ENCODE measurements at regions not wholly inside any gene's neighbourhood (a gene's known extent, or its start where the extent isn't known, plus 50 kb on each side); places are given as distances from the start of the nearest gene placed in this dataset.

- Histone ChIP-seq H3K9me2 (ENCODE audit: low read depth, low read length) (no peaks in the 10 kb centered on the region), H3K27ac (ENCODE audit: low read depth, low read length, poor library complexity, severe bottlenecking) (no peak overlapping the region), H2AFZ (ENCODE audit: low read length) (no peak overlapping the region), H3K4me2 (ENCODE audit: low read length) (no peak overlapping the region), H3K79me2 (ENCODE audit: insufficient read depth, low read length) (no peaks in the 10 kb centered on the region), H4K20me1 (ENCODE audit: insufficient read depth, low read length) (no peaks in the 10 kb centered on the region), H3K4me3 (ENCODE audit: low read depth, low read length, poor library complexity, severe bottlenecking) (no peak overlapping the region), H3K36me3 (ENCODE audit: insufficient read depth, low read length) (no peaks in the 10 kb centered on the region), H3F3A (ENCODE audit: insufficient read depth, low read length) (no peaks in the 10 kb centered on the region), H3K9ac (ENCODE audit: low read length) (no peak overlapping the region), H3K4me1 (ENCODE audit: insufficient read depth, low read length, severe bottlenecking) (no peaks in the 10 kb centered on the region), H3K27me3 (ENCODE audit: insufficient read depth, low read length) (no peaks in the 10 kb centered on the region), H3K9me3 (ENCODE audit: low read length) (no peaks in the 10 kb centered on the region)
- TF ChIP-seq CTCF (IDR thresholded peaks at IDR 0.05; ENCODE audit: low read length) (no peak), EZH2 (IDR thresholded peaks at IDR 0.05; ENCODE audit: borderline replicate concordance, low read length) (no peak)
Measured at GRCh38 chr1:82086739-82087138, 286.0 kb downstream of the ADGRL2 start.

DNA sequence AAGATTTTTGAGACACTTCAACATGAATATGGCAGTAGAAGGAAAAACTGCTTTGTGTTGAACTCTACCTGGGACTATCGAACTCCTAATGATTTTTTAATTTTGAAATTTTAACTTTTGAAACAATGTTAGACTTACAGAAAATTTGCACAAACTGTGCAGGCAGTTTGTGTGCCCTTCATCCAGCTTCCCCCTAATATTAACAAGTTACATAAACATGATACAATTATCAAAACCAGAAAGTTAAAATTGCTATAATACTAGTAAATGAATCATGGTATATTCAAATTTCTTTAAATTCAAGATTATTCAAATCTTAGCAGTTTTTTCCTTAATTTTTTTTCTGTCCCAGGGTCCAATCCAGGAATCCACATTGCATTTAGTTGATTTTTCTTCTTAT is 278.9 kb downstream of the ADGRL2 start:
- no peaks in the 10 kb centered on the region for H3K4me1 ChIP-seq (ENCODE audit: insufficient read depth, low read length, severe bottlenecking)
- H3K4me3 ChIP-seq (ENCODE audit: low read depth, low read length, poor library complexity, severe bottlenecking): no peak overlapping the region
- H3K79me2 ChIP-seq (ENCODE audit: insufficient read depth, low read length): no peaks in the 10 kb centered on the region
- H3K27ac ChIP-seq (ENCODE audit: low read depth, low read length, poor library complexity, severe bottlenecking): no peak overlapping the region
- no peaks in the 10 kb centered on the region for H3K9me3 ChIP-seq (ENCODE audit: low read length)
- no peaks in the 10 kb centered on the region for H3K27me3 ChIP-seq (ENCODE audit: insufficient read depth, low read length)
- no peaks in the 10 kb centered on the region for H3K9me2 ChIP-seq (ENCODE audit: low read depth, low read length)
- H3K9ac ChIP-seq (ENCODE audit: low read length): no peak overlapping the region
- no peaks in the 10 kb centered on the region for H3F3A ChIP-seq (ENCODE audit: insufficient read depth, low read length)
- no peak overlapping the region for H3K4me2 ChIP-seq (ENCODE audit: low read length)
- TF ChIP-seq EZH2 (IDR thresholded peaks at IDR 0.05; ENCODE audit: borderline replicate concordance, low read length): no peak
- no peak for TF ChIP-seq CTCF (IDR thresholded peaks at IDR 0.05; ENCODE audit: low read length)
- H4K20me1 ChIP-seq (ENCODE audit: insufficient read depth, low read length): no peaks in the 10 kb centered on the region
- no peaks in the 10 kb centered on the region for H3K36me3 ChIP-seq (ENCODE audit: insufficient read depth, low read length)
- H2AFZ ChIP-seq (ENCODE audit: low read length): no peak overlapping the region

- no peaks in the 10 kb centered on the region for H3K9me2 ChIP-seq (ENCODE audit: low read depth, low read length)
- H3K79me2 ChIP-seq (ENCODE audit: insufficient read depth, low read length): no peaks in the 10 kb centered on the region
- no peak overlapping the region for H3K9ac ChIP-seq (ENCODE audit: low read length)
- no peak overlapping the region for H3K27ac ChIP-seq (ENCODE audit: low read depth, low read length, poor library complexity, severe bottlenecking)
- no peaks in the 10 kb centered on the region for H4K20me1 ChIP-seq (ENCODE audit: insufficient read depth, low read length)
- no peaks in the 10 kb centered on the region for H3K27me3 ChIP-seq (ENCODE audit: insufficient read depth, low read length)
- no peak for TF ChIP-seq EZH2 (IDR thresholded peaks at IDR 0.05; ENCODE audit: borderline replicate concordance, low read length)
- no peak for TF ChIP-seq CTCF (IDR thresholded peaks at IDR 0.05; ENCODE audit: low read length)
- H3K9me3 ChIP-seq (ENCODE audit: low read length): no peaks in the 10 kb centered on the region
- H3K4me2 ChIP-seq (ENCODE audit: low read length): no peak overlapping the region
- no peak overlapping the region for H3K4me3 ChIP-seq (ENCODE audit: low read depth, low read length, poor library complexity, severe bottlenecking)
- H3K4me1 ChIP-seq (ENCODE audit: insufficient read depth, low read length, severe bottlenecking): no peaks in the 10 kb centered on the region
- no peaks in the 10 kb centered on the region for H3F3A ChIP-seq (ENCODE audit: insufficient read depth, low read length)
- no peak overlapping the region for H2AFZ ChIP-seq (ENCODE audit: low read length)
- H3K36me3 ChIP-seq (ENCODE audit: insufficient read depth, low read length): no peaks in the 10 kb centered on the region
Measured at GRCh38 chr1:82073659-82074058, 272.9 kb downstream of the ADGRL2 start.
